Uterus (tissue), 2 donors: ENCODE measurements at regions not wholly inside any gene's neighbourhood (a gene's known extent, or its start where the extent isn't known, plus 50 kb on each side); places are given as distances from the start of the nearest gene placed in this dataset.

Experiments
- CTCF ChIP-seq, 4 experiments: fragments of 200-600 bp in 2 of 4; fragments of 450-650 bp in 2 of 4; sonication (generic) in 2 of 4; IDR thresholded peaks; one replicate each; pipeline ENCODE4 v1.5.1; 2016 to 2019; ENCODE audit warnings: antibody characterized with exemption in 4 of 4, mild to moderate bottlenecking in 2 of 4, moderate library complexity in 1 of 4
- POLR2A ChIP-seq, 2 donors: fragments of 450-650 bp; IDR thresholded peaks; one replicate each; pipeline ENCODE4 v1.6.1; 2016; ENCODE audit warnings: antibody characterized with exemption in 2 of 2, mild to moderate bottlenecking in 1 of 2, moderate library complexity in 1 of 2

DNA sequence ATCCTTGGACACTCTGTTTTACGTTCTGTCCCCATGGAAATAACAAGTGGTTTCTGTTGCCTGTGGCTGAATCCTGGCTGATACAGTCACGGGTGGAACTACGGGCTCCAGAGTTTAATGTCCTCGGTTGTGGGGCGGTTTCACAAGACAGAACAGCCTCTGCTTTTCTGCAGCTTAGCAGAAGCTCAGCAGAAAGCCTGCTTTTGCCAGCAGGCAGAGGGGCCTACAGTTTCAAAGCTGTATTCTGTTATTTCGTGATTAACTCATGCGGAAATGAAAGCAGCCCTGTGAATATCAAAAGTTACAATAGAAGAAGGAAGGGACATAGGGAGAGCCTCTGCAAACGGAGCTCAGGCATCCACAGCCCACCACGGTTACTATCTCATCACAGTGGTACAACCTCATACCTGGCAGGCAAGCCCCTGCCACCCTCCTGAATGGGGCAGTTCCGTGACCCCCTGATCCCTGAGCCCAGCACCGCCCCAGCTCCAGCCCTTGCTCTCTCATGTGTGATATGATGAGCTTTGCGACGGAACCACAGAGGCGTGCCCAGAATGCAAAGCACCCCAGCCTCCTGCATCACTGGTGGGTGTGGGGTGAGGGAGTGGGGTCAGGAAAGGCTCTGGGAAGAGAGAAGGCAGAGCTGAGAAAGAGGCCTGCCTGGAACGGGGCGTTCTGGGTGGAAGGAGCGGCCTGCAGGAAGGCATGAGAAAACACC is 360.6 kb downstream of the BRD1 start:
- TF ChIP-seq CTCF (IDR thresholded peaks at IDR 0.05) = no peak
- TF ChIP-seq POLR2A (IDR thresholded peaks at IDR 0.05) = no peak
